ENCODE measurements at regions not wholly inside any gene's neighbourhood (a gene's known extent, or its start where the extent isn't known, plus 50 kb on each side); places are given as distances from the start of the nearest gene placed in this dataset.
"Not testable (repeated sequence)": the region's sequence is repeated elsewhere in the genome, so short reads cannot be mapped to it uniquely, and the experiment has no call there.

GRCh38 chr1:229729916-229730315, 103.9 kb downstream of the URB2 start:
- TF ChIP-seq ZFX (IDR thresholded peaks at IDR 0.05) (no peak), CTCF (conservative IDR thresholded peaks at IDR 0.05) (no peak)
- H3K27ac ChIP-seq, result no peak overlapping the region

- TF ChIP-seq CTCF (conservative IDR thresholded peaks at IDR 0.05) (0 out of 2 replicates have a peak, but pooled peaks have one; percentile 5), ZFX (IDR thresholded peaks at IDR 0.05) (no peak)
- no peak overlapping the region for H3K27ac ChIP-seq
Measured at GRCh38 chr1:229730573-229730972, 104.5 kb downstream of the URB2 start.

GRCh38 chr1:229732061-229732460, 106.0 kb downstream of the URB2 start:
- H3K27ac ChIP-seq, result no peak overlapping the region
- TF ChIP-seq CTCF (conservative IDR thresholded peaks at IDR 0.05) (no peak), ZFX (IDR thresholded peaks at IDR 0.05) (no peak)

- TF ChIP-seq ZFX (IDR thresholded peaks at IDR 0.05), result no peak
- no peak for TF ChIP-seq CTCF (conservative IDR thresholded peaks at IDR 0.05)
Measured at GRCh38 chr1:229736376-229736775, 110.3 kb downstream of the URB2 start.

GRCh38 chr1:229742614-229743013, 116.6 kb downstream of the URB2 start:
- H3K27ac ChIP-seq, result not testable (repeated sequence)

More at GRCh38 chr1:229736376-229736775, 110.3 kb downstream of the URB2 start:
- H3K27ac ChIP-seq, result no peak overlapping the region

- no peak overlapping the region for H3K27ac ChIP-seq
- TF ChIP-seq CTCF (conservative IDR thresholded peaks at IDR 0.05), result no peak
- no peak for TF ChIP-seq ZFX (IDR thresholded peaks at IDR 0.05)
Measured at GRCh38 chr1:229749992-229750391, 123.9 kb downstream of the URB2 start.

- no peak overlapping the region for H3K27ac ChIP-seq
- TF ChIP-seq CTCF (conservative IDR thresholded peaks at IDR 0.05), result no peak
- no peak for TF ChIP-seq ZFX (IDR thresholded peaks at IDR 0.05)
Measured at GRCh38 chr1:229751610-229752009, 125.6 kb downstream of the URB2 start.

- TF ChIP-seq ZFX (IDR thresholded peaks at IDR 0.05), result no peak
- no peak for TF ChIP-seq CTCF (conservative IDR thresholded peaks at IDR 0.05)
- H3K27ac ChIP-seq, result no peak overlapping the region
Measured at GRCh38 chr1:229752679-229753078, 126.6 kb downstream of the URB2 start.
